IPS-15b (cell line): ENCODE measurements at regions not wholly inside any gene's neighbourhood (a gene's known extent, or its start where the extent isn't known, plus 50 kb on each side); places are given as distances from the start of the nearest gene placed in this dataset.
"Not testable (repeated sequence)": the region's sequence is repeated elsewhere in the genome, so short reads cannot be mapped to it uniquely, and the experiment has no call there.

Source experiments
- H3K27me3 ChIP-seq: one replicate; pipeline ENCODE4 v1.6.1; 2013; ENCODE audit warnings: low read length; ENCODE audit not compliant: control insufficient read depth, insufficient read depth
- H3K36me3 ChIP-seq: one replicate; pipeline ENCODE4 v1.6.1; 2013; ENCODE audit warnings: low read length; ENCODE audit not compliant: control insufficient read depth, insufficient read depth
- H3K4me1 ChIP-seq: one replicate; pipeline ENCODE4 v1.6.1; 2013; ENCODE audit warnings: mild to moderate bottlenecking, low read length; ENCODE audit not compliant: control insufficient read depth, insufficient read depth
- H3K4me3 ChIP-seq: one replicate; pipeline ENCODE4 v1.5.1; 2013; ENCODE audit warnings: low read depth, low read length
- H3K9ac ChIP-seq: one replicate; pipeline ENCODE4 v1.6.1; 2013; ENCODE audit warnings: low read depth, mild to moderate bottlenecking, low read length
- H3K9me3 ChIP-seq: one replicate; pipeline ENCODE4 v1.6.1; 2013; ENCODE audit warnings: mild to moderate bottlenecking, low read length; ENCODE audit not compliant: control insufficient read depth, insufficient read depth

GRCh38 chr15:26037369-26037768 lies 174.2 kb upstream of the ATP10A start:
- Histone ChIP-seq H3K4me1 (no peaks in the 10 kb centered on the region), H3K36me3 (no peaks in the 10 kb centered on the region), H3K27me3 (no peaks in the 10 kb centered on the region)

DNA sequence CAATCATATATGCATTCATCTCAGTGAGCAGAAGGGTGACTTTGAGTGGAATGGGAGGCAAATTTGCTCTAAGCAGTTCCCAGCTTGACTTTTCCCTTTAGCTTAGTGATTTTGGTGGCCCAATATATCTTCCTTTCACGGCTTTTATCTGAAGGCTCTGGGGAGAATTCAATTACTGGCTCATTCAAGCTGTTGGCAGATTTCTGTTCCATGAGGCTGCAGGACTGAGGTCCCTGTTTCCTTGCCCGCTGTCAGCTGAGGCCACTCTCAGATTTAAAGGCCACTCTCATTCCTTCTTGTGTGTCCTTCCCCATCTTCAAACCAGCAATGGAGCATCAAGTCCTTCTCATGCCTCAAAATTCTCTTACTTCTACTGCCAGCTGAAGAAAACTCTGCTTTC lies 170.4 kb upstream of the ATP10A start:
- Histone ChIP-seq H3K4me3 (no peak overlapping the region), H3K27me3 (no peaks in the 10 kb centered on the region), H3K9ac (no peak overlapping the region), H3K36me3 (no peaks in the 10 kb centered on the region), H3K4me1 (no peaks in the 10 kb centered on the region), H3K9me3 (no peaks in the 10 kb centered on the region)

More at GRCh38 chr15:26037369-26037768, 174.2 kb upstream of the ATP10A start:
- Histone ChIP-seq H3K9ac (no peak overlapping the region), H3K9me3 (no peaks in the 10 kb centered on the region), H3K4me3 (no peak overlapping the region)

- Histone ChIP-seq H3K4me3 (no peak overlapping the region), H3K4me1 (no peaks in the 10 kb centered on the region), H3K9me3 (no peaks in the 10 kb centered on the region), H3K27me3 (no peaks in the 10 kb centered on the region), H3K9ac (no peak overlapping the region), H3K36me3 (no peaks in the 10 kb centered on the region)
Observed at GRCh38 chr15:26032162-26032846, 169.2 kb upstream of the ATP10A start.

- not testable (repeated sequence) for H3K4me3 ChIP-seq, H3K9ac ChIP-seq, H3K9me3 ChIP-seq, H3K27me3 ChIP-seq, H3K36me3 ChIP-seq, H3K4me1 ChIP-seq
Observed at GRCh38 chr15:26029586-26029985, 166.5 kb upstream of the ATP10A start.

- Histone ChIP-seq H3K4me3 (no peak overlapping the region), H3K27me3 (no peaks in the 10 kb centered on the region), H3K9ac (no peak overlapping the region)
Observed at GRCh38 chr15:26029146-26029545, 166.0 kb upstream of the ATP10A start.

DNA sequence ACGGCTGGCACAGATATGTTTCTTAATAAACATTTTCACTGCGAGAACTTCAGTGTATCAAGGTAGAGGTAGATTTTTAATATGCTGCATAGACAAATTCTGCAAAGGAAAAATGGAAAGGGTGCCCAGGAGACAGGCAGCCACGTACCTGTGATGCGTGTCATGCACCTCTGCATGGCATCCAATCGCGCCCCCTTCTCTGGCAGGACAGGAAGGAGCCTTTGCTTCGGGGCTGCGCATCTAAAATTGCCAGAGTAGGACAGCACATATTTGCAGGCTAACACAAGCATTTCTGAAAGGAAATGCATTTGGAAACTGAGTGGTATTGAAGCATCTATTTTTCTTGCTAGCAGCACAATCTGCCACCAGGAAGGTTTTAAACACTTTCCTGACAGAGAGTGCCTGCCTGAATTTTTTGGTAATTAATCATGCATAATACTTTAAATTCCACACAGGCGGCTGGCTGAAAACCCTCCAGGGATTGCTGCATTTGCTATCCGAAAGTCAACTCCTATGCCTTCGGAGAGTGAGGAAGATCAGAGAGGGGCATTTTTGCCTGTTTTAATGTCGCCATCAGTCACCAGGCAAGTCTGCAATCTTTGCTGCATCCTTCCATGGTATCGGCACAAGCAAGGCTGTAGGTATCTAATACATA lies 165.1 kb upstream of the ATP10A start:
- Histone ChIP-seq H3K27me3 (no peaks in the 10 kb centered on the region), H3K9ac (no peak overlapping the region), H3K4me3 (no peak overlapping the region), H3K36me3 (no peaks in the 10 kb centered on the region), H3K9me3 (no peaks in the 10 kb centered on the region), H3K4me1 (no peaks in the 10 kb centered on the region)

More at GRCh38 chr15:26029146-26029545, 166.0 kb upstream of the ATP10A start:
- H3K36me3 ChIP-seq = no peaks in the 10 kb centered on the region
- no peaks in the 10 kb centered on the region for H3K4me1 ChIP-seq
- H3K9me3 ChIP-seq = no peaks in the 10 kb centered on the region

DNA sequence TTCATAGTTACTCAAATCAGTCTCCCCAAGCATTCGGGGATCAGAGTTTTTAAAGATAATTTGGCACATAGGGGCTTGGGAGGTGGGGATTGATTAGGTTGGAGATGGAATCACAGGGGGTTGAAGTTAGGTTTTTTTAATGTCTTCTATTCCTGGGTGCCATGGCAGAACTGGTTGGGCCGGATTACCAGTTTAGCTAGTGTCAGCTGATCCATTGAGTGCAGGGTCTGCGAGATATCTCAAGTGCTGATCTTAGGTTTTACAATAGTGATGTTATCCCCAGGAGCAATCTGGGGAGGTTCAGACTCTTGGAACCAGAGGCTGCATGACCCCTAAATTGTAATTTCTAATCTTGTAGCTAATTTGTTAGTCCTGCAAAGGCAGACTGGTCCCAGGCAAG lies 163.5 kb upstream of the ATP10A start:
- not testable (repeated sequence) for H3K27me3 ChIP-seq, H3K9ac ChIP-seq, H3K4me1 ChIP-seq, H3K9me3 ChIP-seq, H3K4me3 ChIP-seq, H3K36me3 ChIP-seq

DNA sequence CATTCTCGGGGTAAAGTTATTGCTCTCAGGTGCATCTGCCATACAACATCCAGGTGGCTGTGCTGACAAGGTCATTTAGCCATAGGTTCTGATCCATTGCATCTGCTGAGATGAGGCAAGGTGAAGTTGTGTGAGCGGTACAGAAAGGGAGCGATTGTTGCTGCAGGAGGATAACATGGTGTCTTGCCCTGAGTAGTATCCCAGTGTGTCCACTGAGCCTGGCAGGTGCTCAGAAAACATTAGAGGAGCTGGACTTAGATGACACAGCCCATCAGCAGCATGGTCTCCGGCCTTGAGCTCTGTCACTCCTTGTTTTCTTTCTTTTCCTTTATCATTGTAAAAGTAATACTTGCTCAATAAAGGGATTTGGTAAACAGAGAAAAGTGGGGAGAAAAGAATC lies 161.1 kb upstream of the ATP10A start:
- Histone ChIP-seq H3K27me3 (no peaks in the 10 kb centered on the region), H3K4me3 (no peak overlapping the region), H3K9ac (no peak overlapping the region), H3K36me3 (no peaks in the 10 kb centered on the region), H3K9me3 (no peaks in the 10 kb centered on the region), H3K4me1 (no peaks in the 10 kb centered on the region)

GRCh38 chr15:26023691-26024090 lies 160.6 kb upstream of the ATP10A start:
- Histone ChIP-seq H3K9me3 (no peaks in the 10 kb centered on the region), H3K4me1 (no peaks in the 10 kb centered on the region), H3K36me3 (no peaks in the 10 kb centered on the region), H3K4me3 (no peak overlapping the region), H3K27me3 (no peaks in the 10 kb centered on the region), H3K9ac (no peak overlapping the region)

GRCh38 chr15:26023231-26023630 lies 160.1 kb upstream of the ATP10A start:
- H3K36me3 ChIP-seq = no peaks in the 10 kb centered on the region
- no peaks in the 10 kb centered on the region for H3K9me3 ChIP-seq
- H3K4me3 ChIP-seq = no peak overlapping the region
- H3K4me1 ChIP-seq = no peaks in the 10 kb centered on the region
- H3K9ac ChIP-seq = no peak overlapping the region
- no peaks in the 10 kb centered on the region for H3K27me3 ChIP-seq

DNA sequence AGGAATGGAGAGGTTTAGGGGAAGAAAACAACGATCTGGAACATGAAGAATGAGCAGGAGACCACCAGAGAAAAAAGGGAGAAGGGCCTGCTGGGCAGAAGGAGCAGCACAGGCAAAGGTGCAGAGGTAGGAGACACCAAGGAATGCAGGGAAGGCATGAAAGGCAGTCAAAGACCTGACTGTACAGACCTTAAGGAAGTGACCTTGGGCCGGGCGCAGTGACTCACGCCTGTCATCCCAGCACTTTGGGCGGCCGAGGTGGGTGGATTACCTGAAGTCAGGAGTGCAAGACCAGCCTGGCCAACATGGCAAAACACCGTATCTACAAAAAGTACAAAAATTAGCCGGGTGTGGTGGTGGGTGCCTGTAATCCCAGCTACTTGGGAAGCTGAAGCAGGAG lies 157.7 kb upstream of the ATP10A start:
- H3K4me3 ChIP-seq = no peak overlapping the region
- H3K27me3 ChIP-seq = peaks cover 4% of the 10 kb centered on the region
- no peaks in the 10 kb centered on the region for H3K4me1 ChIP-seq
- H3K9ac ChIP-seq = no peak overlapping the region
- H3K9me3 ChIP-seq = no peaks in the 10 kb centered on the region
- no peaks in the 10 kb centered on the region for H3K36me3 ChIP-seq

DNA sequence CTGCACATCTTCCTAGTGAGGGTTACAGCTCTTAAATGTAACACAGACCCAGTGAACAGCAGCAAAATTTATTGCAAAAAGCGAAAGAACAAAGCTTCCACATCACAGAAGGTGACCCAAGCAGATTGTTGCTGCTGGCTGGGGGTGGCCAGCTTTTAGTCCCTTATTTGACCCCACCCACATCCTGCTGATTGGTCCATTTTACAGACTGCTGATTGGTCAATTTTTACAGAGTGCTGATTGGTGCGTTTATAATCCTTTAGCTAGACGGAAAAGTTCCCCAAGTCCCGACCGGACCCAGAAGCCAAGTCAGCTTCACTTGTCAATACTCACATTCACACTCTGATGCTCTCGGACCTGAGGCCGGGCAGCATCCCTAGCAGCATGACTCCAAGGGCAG lies 154.5 kb upstream of the ATP10A start:
- Histone ChIP-seq H3K9me3 (no peaks in the 10 kb centered on the region), H3K4me1 (no peaks in the 10 kb centered on the region), H3K4me3 (no peak overlapping the region)

More for the DNA sequence above, 154.5 kb upstream of the ATP10A start:
- Histone ChIP-seq H3K9ac (no peak overlapping the region), H3K27me3 (peaks cover 4% of the 10 kb centered on the region), H3K36me3 (no peaks in the 10 kb centered on the region)
